Omental fat pad (tissue), 3 donors: ENCODE measurements at regions not wholly inside any gene's neighbourhood (a gene's known extent, or its start where the extent isn't known, plus 50 kb on each side); places are given as distances from the start of the nearest gene placed in this dataset.

Source experiments
- ATAC-seq: fragments of 150-250 bp; one replicate; pipeline ENCODE4 v1.9.1; 2016; ENCODE audit warnings: mild to moderate bottlenecking, moderate library complexity; ENCODE audit not compliant: low FRiP score
- DNase-seq: peaks from one replicate; pipeline ENCODE4 v3.0.0-alpha.2; 2019; ENCODE audit warnings: low spot score
- CTCF ChIP-seq, 3 donors: fragments of 450-650 bp; IDR thresholded peaks; one replicate each; pipeline ENCODE4 v1.5.1; 2016 to 2017; ENCODE audit warnings: antibody characterized with exemption in 3 of 3, mild to moderate bottlenecking in 3 of 3, moderate library complexity in 2 of 3

DNA sequence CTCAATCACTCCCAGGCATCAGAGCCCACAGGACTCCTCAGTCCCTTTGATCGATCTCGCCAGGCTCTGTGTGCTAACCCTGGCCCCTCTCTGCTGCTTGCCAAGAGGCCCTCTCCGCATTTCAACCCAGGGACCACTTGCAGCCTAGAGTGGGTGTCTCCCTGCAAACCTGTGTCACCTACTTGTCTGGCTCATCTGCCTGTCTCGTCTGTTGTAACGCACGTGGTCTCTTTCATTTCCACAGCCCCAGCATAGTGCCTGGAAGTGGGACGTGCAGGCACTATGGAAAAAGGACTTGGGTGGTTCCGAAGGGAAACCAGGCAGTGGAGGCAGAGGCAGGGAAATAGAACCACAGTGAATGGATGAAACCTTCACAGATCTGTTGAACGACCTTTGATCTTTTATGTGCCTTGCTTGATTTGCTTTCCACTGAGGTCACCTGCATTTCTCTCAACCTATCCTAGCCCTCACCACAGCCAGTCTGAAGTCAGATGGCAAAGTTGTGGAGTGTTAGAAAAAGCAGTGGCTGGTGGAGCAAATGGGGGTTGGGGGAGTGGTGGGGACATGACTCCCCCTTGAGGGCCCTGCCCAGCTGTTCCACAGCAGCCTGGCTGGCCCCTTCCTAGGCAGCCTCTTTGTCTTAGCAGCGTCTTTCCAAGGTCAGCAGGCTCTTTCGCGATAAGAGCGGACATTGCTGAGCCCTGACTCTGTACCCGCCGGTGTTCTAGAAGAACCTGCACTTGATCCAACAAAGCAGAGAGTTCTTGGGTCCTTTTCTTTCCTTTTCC lies 55.8 kb upstream of the TAGAP start:
- ATAC-seq, result no peak
- DNase-seq, result no peak
- no peak for TF ChIP-seq CTCF (IDR thresholded peaks at IDR 0.05)

- no peak for TF ChIP-seq CTCF (IDR thresholded peaks at IDR 0.05)
- ATAC-seq, result no peak
- DNase-seq, result no peak
Measured at GRCh38 chr6:159099961-159100360, 55.2 kb upstream of the TAGAP start.

- no peak for ATAC-seq
- no peak for DNase-seq
- TF ChIP-seq CTCF (IDR thresholded peaks at IDR 0.05), result no peak
Measured at GRCh38 chr6:159099276-159099675, 54.5 kb upstream of the TAGAP start.

GRCh38 chr6:159098636-159099106 lies 53.9 kb upstream of the TAGAP start:
- DNase-seq, result no peak
- no peak for TF ChIP-seq CTCF (IDR thresholded peaks at IDR 0.05)
- no peak for ATAC-seq

GRCh38 chr6:159097256-159097655 lies 52.5 kb upstream of the TAGAP start:
- DNase-seq, result no peak
- no peak for TF ChIP-seq CTCF (IDR thresholded peaks at IDR 0.05)
- ATAC-seq, result no peak

- DNase-seq (no peak), ATAC-seq (no peak)
- TF ChIP-seq CTCF (IDR thresholded peaks at IDR 0.05), result no peak
Measured at GRCh38 chr6:159095616-159096015, 50.8 kb upstream of the TAGAP start.
